ENCODE measurements at regions not wholly inside any gene's neighbourhood (a gene's known extent, or its start where the extent isn't known, plus 50 kb on each side); places are given as distances from the start of the nearest gene placed in this dataset.

DNA sequence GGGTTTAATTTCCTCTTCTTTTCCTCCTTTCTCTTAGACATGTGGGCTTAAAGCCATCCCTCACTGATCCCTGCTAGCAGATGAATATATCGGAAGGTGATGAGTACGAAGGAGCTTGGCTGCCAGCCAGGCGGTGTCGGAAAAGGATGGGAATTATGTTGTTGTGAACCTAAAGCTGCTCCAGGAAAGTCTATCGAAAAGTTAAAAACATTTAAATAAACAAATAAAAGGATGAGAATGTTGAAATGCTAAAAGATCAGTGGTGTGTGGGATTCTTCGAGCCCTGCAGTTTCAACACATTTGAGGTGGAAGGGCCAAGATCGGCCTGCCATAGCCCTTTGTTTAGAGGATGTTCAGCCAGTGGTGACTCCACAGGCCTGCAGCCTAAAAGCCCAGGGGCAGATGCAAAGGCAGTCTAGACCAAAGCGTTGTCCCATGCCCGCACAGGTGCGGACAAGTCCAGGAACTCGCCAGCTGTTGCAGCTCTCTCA, 107.9 kb downstream of the JCAD start:
- TF ChIP-seq, protein P1, sequence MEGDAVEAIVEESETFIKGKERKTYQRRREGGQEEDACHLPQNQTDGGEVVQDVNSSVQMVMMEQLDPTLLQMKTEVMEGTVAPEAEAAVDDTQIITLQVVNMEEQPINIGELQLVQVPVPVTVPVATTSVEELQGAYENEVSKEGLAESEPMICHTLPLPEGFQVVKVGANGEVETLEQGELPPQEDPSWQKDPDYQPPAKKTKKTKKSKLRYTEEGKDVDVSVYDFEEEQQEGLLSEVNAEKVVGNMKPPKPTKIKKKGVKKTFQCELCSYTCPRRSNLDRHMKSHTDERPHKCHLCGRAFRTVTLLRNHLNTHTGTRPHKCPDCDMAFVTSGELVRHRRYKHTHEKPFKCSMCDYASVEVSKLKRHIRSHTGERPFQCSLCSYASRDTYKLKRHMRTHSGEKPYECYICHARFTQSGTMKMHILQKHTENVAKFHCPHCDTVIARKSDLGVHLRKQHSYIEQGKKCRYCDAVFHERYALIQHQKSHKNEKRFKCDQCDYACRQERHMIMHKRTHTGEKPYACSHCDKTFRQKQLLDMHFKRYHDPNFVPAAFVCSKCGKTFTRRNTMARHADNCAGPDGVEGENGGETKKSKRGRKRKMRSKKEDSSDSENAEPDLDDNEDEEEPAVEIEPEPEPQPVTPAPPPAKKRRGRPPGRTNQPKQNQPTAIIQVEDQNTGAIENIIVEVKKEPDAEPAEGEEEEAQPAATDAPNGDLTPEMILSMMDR (IDR thresholded peaks at IDR 0.05) = no peak
- no peak for TF ChIP-seq POLR2A (IDR thresholded peaks at IDR 0.05)

Measured in adrenal gland (tissue), 5 donors.